Left ventricle myocardium inferior (tissue), 1 donor: ENCODE measurements at regions not wholly inside any gene's neighbourhood (a gene's known extent, or its start where the extent isn't known, plus 50 kb on each side); places are given as distances from the start of the nearest gene placed in this dataset.

Experiments used
- DNase-seq: peaks from one replicate; pipeline ENCODE4 v3.0.0-alpha.2; 2020
- H3K27ac ChIP-seq: fragments of 200-600 bp; replicated peaks from 2 replicates; pipeline ENCODE4 v1.8.0; 2021
- H3K27me3 ChIP-seq: fragments of 200-600 bp; 2 replicates; pipeline ENCODE4 v1.8.0; 2021; ENCODE audit warnings: low read depth
- H3K36me3 ChIP-seq: fragments of 200-600 bp; 2 replicates; pipeline ENCODE4 v1.8.0; 2021
- H3K4me1 ChIP-seq: fragments of 200-600 bp; 2 replicates; pipeline ENCODE4 v1.8.0; 2021
- H3K4me3 ChIP-seq: fragments of 200-600 bp; 2 replicates; pipeline ENCODE4 v1.8.0; 2021; ENCODE audit warnings: mild to moderate bottlenecking, moderate library complexity
- H3K9me3 ChIP-seq: fragments of 200-600 bp; replicated peaks from 2 replicates; pipeline ENCODE4 v1.8.0; 2021
- CTCF ChIP-seq: fragments of 200-600 bp; IDR thresholded peaks from 2 replicates; pipeline ENCODE4 v1.8.0; 2021; ENCODE audit warnings: antibody characterized with exemption, mild to moderate bottlenecking, borderline replicate concordance
- intact Hi-C: fragments of 100-400 bp; cut with micrococcal nuclease; formaldehyde crosslinking; loops from one replicate; pipeline ENCODE4 v1.11.0; 2022
- donor health status: DM: no; HTN: yes; CAD: no; lungs with severe emphysema.

- H3K9me3 ChIP-seq, result no peaks in the 10 kb centered on the region
- H3K4me3 ChIP-seq, result no peak overlapping the region
- H3K4me1 ChIP-seq, result no peaks in the 10 kb centered on the region
- intact Hi-C loops, result no loop called here
- DNase-seq, result no peak
- no peak for TF ChIP-seq CTCF
- H3K27ac ChIP-seq, result no peak overlapping the region
- H3K27me3 ChIP-seq, result peaks cover 19% of the 10 kb centered on the region
- H3K36me3 ChIP-seq, result no peaks in the 10 kb centered on the region
These were observed 84.1 kb downstream of the C11orf91 start for GRCh38 chr11:33616552-33616951.

GRCh38 chr11:33615751-33616150 lies 84.9 kb downstream of the C11orf91 start:
- H3K9me3 ChIP-seq, result no peaks in the 10 kb centered on the region
- intact Hi-C loops, result no loop called here

GRCh38 chr11:33613404-33613803 lies 87.2 kb downstream of the C11orf91 start:
- no peak for TF ChIP-seq CTCF
- no peaks in the 10 kb centered on the region for H3K36me3 ChIP-seq
- intact Hi-C loops, result no loop called here
- H3K4me3 ChIP-seq, result no peak overlapping the region
- no peaks in the 10 kb centered on the region for H3K4me1 ChIP-seq
- H3K27ac ChIP-seq, result no peak overlapping the region
- peaks cover 19% of the 10 kb centered on the region for H3K27me3 ChIP-seq
- no peak for DNase-seq
- H3K9me3 ChIP-seq, result no peaks in the 10 kb centered on the region

More at GRCh38 chr11:33615751-33616150, 84.9 kb downstream of the C11orf91 start:
- Histone ChIP-seq H3K27ac (no peak overlapping the region), H3K36me3 (no peaks in the 10 kb centered on the region), H3K4me3 (no peak overlapping the region), H3K27me3 (peaks cover 19% of the 10 kb centered on the region), H3K4me1 (no peaks in the 10 kb centered on the region)
- no peak for DNase-seq
- TF ChIP-seq CTCF, result no peak

- TF ChIP-seq CTCF, result no peak
- DNase-seq, result no peak
- no peaks in the 10 kb centered on the region for H3K9me3 ChIP-seq
- H3K27ac ChIP-seq, result no peak overlapping the region
- H3K4me1 ChIP-seq, result no peaks in the 10 kb centered on the region
- intact Hi-C loops, result no loop called here
- H3K36me3 ChIP-seq, result no peaks in the 10 kb centered on the region
- peaks cover 9% of the 10 kb centered on the region for H3K27me3 ChIP-seq
- H3K4me3 ChIP-seq, result no peak overlapping the region
These were observed 89.7 kb downstream of the C11orf91 start for GRCh38 chr11:33610903-33611302.

GRCh38 chr11:33608386-33608785 lies 92.2 kb downstream of the C11orf91 start:
- DNase-seq, result no peak

More at GRCh38 chr11:33608386-33608785, 92.2 kb downstream of the C11orf91 start:
- TF ChIP-seq CTCF, result no peak
- no peak overlapping the region for H3K4me3 ChIP-seq
- no peaks in the 10 kb centered on the region for H3K27me3 ChIP-seq
- H3K27ac ChIP-seq, result no peak overlapping the region
- intact Hi-C loops, result no loop called here
- no peaks in the 10 kb centered on the region for H3K36me3 ChIP-seq
- H3K4me1 ChIP-seq, result no peaks in the 10 kb centered on the region
- no peaks in the 10 kb centered on the region for H3K9me3 ChIP-seq
